Urinary bladder (tissue), 3 donors: ENCODE measurements at regions not wholly inside any gene's neighbourhood (a gene's known extent, or its start where the extent isn't known, plus 50 kb on each side); places are given as distances from the start of the nearest gene placed in this dataset.

Source experiments
- DNase-seq: peaks from one replicate; pipeline ENCODE4 v3.0.0-alpha.2; 2015; ENCODE audit errors: extremely low spot score
- H3K27ac ChIP-seq: one replicate; pipeline ENCODE4 v1.5.1; 2013; ENCODE audit warnings: low read depth, mild to moderate bottlenecking, moderate library complexity
- H3K36me3 ChIP-seq: one replicate; pipeline ENCODE4 v1.6.1; 2013; ENCODE audit warnings: mild to moderate bottlenecking, moderate library complexity; ENCODE audit not compliant: insufficient read depth
- H3K4me1 ChIP-seq: one replicate; pipeline ENCODE4 v1.6.1; 2013; ENCODE audit warnings: mild to moderate bottlenecking, moderate library complexity; ENCODE audit not compliant: insufficient read depth
- H3K4me3 ChIP-seq: one replicate; pipeline ENCODE4 v1.5.1; 2013; ENCODE audit warnings: low read depth, low read length
- WGBS: extraction: QIAGEN DNeasy Blood & Tissue Kit; methylation state at CpG from one replicate; pipeline ENCODE4 v1.1.7; 2013; 5-methylcytosine and 5-hydroxymethylcytosine counted together
- donor health status: healthy with polysubstance abuse.
- donor health status: healthy.

GRCh38 chr11:35065566-35065965 is 73.4 kb upstream of the CD44 start:
- Histone ChIP-seq H3K36me3 (no peaks in the 10 kb centered on the region), H3K27ac (no peak overlapping the region), H3K4me3 (no peak overlapping the region), H3K4me1 (peaks cover 2% of the 10 kb centered on the region)
- no peak for DNase-seq
- 46% methylated on average over 3 of the region's 3 CpGs for WGBS

- Histone ChIP-seq H3K27ac (no peak overlapping the region), H3K36me3 (no peaks in the 10 kb centered on the region), H3K4me3 (no peak overlapping the region), H3K4me1 (peaks cover 2% of the 10 kb centered on the region)
- DNase-seq: no peak
- 77% methylated on average over 1 of the region's 1 CpG for WGBS
These were observed 72.9 kb upstream of the CD44 start for GRCh38 chr11:35066030-35066429.

GRCh38 chr11:35066783-35067423 is 72.1 kb upstream of the CD44 start:
- Histone ChIP-seq H3K4me3 (no peak overlapping the region), H3K27ac (no peak overlapping the region)

DNA sequence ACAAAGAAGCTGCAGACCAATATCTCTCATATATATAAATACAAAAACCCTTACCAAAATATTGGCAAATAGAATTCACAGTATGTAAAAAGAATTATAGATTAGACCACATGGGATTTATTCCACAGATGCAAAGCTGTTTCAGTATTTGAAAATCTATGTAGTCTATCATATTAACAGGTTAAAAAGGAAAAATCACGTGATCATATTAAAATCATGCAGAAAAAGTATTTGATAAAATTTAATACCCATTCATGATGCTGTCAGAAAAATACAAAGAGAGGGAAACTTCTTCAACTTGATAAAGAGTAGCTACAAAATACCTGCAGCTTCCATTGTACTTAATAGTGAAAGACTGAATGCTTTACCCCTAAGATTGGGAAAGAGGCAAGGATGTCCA is 67.2 kb upstream of the CD44 start:
- H3K36me3 ChIP-seq: no peaks in the 10 kb centered on the region
- no peak for DNase-seq
- H3K4me1 ChIP-seq: peaks cover 2% of the 10 kb centered on the region
- 87% methylated on average over 1 of the region's 1 CpG for WGBS
- no peak overlapping the region for H3K27ac ChIP-seq
- no peak overlapping the region for H3K4me3 ChIP-seq

More at GRCh38 chr11:35066783-35067423, 72.1 kb upstream of the CD44 start:
- 88% methylated on average over 3 of the region's 3 CpGs for WGBS
- DNase-seq: no peak
- peaks cover 2% of the 10 kb centered on the region for H3K4me1 ChIP-seq
- H3K36me3 ChIP-seq: no peaks in the 10 kb centered on the region

- no peak for DNase-seq
- H3K27ac ChIP-seq: no peak overlapping the region
- H3K4me3 ChIP-seq: no peak overlapping the region
- no peaks in the 10 kb centered on the region for H3K4me1 ChIP-seq
- no peaks in the 10 kb centered on the region for H3K36me3 ChIP-seq
- WGBS: 64% methylated on average over 2 of the region's 2 CpGs
These were observed 65.1 kb upstream of the CD44 start for GRCh38 chr11:35073691-35074419.

DNA sequence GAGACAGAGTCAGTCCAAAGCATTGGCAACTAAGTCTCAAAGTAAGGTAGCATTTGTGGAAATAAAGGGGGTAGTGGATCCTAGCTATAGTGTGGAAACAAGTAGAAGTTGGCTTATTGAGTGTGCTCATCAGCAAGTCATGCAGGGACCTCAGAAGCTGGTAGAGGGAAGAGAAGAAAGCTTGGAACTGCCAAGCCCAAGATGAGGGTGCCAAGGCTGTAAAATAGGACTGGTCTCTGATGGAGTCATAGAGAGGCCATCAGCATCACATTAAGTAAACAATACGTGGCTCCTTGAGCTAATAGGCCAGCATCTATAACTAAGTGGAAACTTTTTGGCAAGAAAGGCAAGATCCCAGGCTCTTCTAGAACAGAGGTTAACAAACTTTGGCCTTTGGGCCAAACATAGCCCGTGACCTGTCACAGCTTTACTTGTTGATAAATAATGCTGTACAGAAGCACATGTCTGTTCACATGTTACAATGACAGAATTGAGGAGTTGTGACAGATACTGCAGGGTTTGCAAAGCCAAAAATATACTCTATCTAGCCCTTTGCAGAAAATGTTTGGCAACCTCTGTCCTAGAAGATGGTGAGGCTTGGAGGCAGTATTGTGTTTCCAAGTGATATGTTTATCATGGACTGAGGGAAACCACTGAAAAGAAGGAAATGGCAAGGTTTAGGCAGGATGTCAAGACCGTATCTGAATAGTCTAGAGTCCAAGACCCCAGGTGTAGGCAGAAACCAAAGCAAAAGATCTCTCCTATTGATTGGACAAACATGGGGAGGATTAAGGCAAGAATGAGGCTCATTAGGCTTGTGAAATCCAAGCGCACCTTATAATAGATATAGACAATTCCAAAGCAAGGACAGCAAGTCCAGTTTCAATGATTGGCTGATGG is 62.5 kb upstream of the CD44 start:
- no peak for DNase-seq
- Histone ChIP-seq H3K36me3 (no peaks in the 10 kb centered on the region), H3K4me1 (no peaks in the 10 kb centered on the region), H3K4me3 (no peak overlapping the region), H3K27ac (no peak overlapping the region)
- WGBS: 79% methylated on average over 4 of the region's 4 CpGs

DNA sequence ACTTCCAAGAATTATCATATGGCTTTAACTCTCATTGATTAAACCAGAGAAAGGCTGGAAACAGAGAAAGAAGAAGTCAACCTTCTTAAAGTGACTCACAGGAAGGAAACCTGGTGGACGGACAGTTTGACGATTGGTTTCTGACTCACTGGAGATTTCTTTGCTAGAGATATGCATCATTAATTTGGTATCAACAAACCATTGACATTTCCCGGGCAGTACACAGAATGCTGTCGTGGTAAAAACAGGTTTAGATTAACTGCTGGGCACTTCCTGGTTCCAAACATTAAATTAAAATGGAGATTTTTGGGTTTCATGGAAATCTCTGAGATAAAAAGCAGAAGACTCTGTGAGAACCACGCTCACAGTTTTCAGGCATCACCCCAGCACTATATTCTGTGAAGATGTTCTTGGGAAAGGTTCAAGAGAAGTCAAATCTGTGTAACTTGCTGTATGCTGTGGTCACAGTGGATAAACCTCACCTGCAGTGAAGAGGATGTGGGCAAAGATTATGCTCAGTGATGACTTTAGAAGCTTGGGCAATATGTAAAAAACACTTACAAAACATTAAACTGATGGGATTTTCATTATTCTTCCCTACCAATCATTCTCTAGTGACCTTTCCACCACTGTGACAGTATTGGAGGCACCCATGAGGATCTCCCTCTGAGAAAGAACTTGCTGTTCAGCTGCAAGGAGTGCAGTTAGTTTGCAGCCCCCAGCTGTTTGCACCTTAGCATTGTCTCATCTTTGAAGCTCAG is 61.1 kb upstream of the CD44 start:
- DNase-seq: no peak
- Histone ChIP-seq H3K27ac (no peak overlapping the region), H3K4me1 (no peaks in the 10 kb centered on the region), H3K4me3 (no peak overlapping the region), H3K36me3 (no peaks in the 10 kb centered on the region)
- WGBS: 70% methylated on average over 5 of the region's 5 CpGs

- no peaks in the 10 kb centered on the region for H3K4me1 ChIP-seq
- no peak overlapping the region for H3K4me3 ChIP-seq
- WGBS: 100% methylated on average over 1 of the region's 1 CpG
- no peak overlapping the region for H3K27ac ChIP-seq
- no peaks in the 10 kb centered on the region for H3K36me3 ChIP-seq
- no peak for DNase-seq
These were observed 60.6 kb upstream of the CD44 start for GRCh38 chr11:35078470-35078735.

GRCh38 chr11:35079611-35080010 is 59.4 kb upstream of the CD44 start:
- no peak overlapping the region for H3K27ac ChIP-seq
- no peak for DNase-seq
- no peaks in the 10 kb centered on the region for H3K36me3 ChIP-seq
- H3K4me3 ChIP-seq: no peak overlapping the region
- WGBS: 75% methylated on average over 4 of the region's 4 CpGs
- no peaks in the 10 kb centered on the region for H3K4me1 ChIP-seq

GRCh38 chr11:35082321-35083180 is 56.4 kb upstream of the CD44 start:
- no peak for DNase-seq
- H3K4me3 ChIP-seq: no peak overlapping the region
- WGBS: 58% methylated on average over 15 of the region's 15 CpGs
- no peaks in the 10 kb centered on the region for H3K4me1 ChIP-seq
- no peaks in the 10 kb centered on the region for H3K36me3 ChIP-seq
- no peak overlapping the region for H3K27ac ChIP-seq

DNA sequence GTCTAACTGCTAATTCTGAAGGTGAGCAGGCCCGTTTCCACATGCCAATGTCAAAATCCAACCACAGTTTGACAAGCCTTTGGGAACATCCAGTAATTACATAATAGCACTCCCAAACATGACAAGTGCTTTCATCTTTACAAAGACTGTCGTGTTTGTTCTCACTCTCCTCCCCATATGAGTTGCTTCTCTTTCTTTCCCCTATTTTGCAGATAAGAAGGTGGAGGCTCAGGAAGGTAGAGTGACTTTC is 55.9 kb upstream of the CD44 start:
- Histone ChIP-seq H3K4me1 (no peaks in the 10 kb centered on the region), H3K27ac (peak overlapping the region; percentile 41), H3K4me3 (no peak overlapping the region), H3K36me3 (no peaks in the 10 kb centered on the region)
- no peak for DNase-seq
- 44% methylated on average over 2 of the region's 2 CpGs for WGBS

- DNase-seq: peak; percentile 73
- Histone ChIP-seq H3K4me3 (no peak overlapping the region), H3K4me1 (no peaks in the 10 kb centered on the region), H3K27ac (peak overlapping the region; percentile 41), H3K36me3 (no peaks in the 10 kb centered on the region)
- WGBS: 21% methylated on average over 11 of the region's 11 CpGs
These were observed 55.3 kb upstream of the CD44 start for GRCh38 chr11:35083431-35084238.
